NCI-H2227 treated with DMSO at 0.1 percent for 48 hours (cell line): ENCODE measurements at regions not wholly inside any gene's neighbourhood (a gene's known extent, or its start where the extent isn't known, plus 50 kb on each side); places are given as distances from the start of the nearest gene placed in this dataset.
"Not testable (repeated sequence)": the region's sequence is repeated elsewhere in the genome, so short reads cannot be mapped to it uniquely, and the experiment has no call there.

Experiments
- DNase-seq: peaks from one replicate; lab custom pipeline; 2025; lab: John Stamatoyannopoulos, UW

DNA sequence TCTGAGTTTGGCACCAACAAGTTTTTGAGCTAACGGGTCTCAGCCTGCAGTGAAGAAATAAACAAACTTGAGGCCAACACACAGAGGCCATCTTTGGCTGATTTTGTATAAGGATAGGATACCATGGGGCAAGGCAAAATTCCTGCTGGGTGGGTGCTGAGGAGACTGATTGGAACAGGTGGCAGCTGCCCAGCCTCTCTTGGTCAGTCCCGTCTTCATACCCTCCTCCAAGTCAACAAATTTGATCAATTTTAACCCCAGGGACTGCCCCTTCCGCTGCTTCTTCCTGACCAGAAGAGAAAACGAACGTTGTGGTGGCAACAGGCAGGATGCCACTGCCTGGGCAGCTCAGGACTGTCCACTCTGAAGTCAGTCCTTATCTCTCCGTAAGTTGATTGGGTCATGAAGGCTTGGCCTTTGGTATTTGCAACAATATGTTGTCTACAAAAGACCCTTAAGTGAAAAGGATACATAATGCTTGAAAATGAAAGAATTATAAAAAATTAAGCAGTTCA lies 139.3 kb downstream of the SPP2 start:
- DNase-seq: no peak

DNA sequence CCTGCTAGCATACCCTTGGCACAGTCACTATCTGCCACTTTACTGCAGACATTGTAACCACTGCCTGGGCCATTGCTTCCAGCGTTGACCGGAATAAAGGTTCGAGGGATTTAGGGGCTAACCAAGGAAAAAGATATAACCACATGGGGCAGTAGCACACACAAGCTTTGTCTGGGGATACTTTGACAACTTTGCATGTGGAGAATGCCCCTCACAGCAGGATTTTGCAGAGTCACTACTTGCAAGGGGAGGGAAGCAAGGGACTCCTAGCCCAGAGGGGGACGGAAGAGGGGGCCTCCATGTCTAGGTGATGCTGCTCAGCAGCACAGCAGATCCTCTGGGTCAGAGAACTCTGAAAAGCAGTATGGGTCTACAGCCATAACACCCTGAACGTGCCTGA lies 138.7 kb downstream of the SPP2 start:
- no peak for DNase-seq

DNA sequence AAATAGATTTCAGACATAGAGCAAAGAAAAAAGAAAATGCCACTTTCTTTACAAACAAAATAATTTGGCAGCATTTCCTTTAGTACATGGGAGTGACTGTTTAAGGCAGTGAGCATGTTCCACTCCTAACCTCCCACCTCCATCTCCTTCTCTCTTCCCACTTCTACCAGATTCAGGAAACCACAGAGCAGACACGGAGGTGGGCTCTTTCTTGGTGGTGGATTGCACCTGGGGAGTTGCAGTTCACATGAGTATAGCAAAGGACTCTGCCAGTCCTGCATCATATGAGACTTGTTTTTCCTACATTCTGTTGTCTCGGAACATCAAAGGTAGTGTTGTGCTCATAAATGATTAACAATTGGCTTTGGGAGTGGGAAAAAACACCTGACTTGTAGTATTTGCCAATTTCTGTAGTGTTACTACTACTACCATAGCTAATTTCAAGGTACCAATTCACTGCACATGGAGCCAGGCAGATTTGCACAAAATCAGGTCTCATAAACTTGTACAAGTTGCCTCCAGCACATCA lies 137.2 kb downstream of the SPP2 start:
- DNase-seq: no peak

DNA sequence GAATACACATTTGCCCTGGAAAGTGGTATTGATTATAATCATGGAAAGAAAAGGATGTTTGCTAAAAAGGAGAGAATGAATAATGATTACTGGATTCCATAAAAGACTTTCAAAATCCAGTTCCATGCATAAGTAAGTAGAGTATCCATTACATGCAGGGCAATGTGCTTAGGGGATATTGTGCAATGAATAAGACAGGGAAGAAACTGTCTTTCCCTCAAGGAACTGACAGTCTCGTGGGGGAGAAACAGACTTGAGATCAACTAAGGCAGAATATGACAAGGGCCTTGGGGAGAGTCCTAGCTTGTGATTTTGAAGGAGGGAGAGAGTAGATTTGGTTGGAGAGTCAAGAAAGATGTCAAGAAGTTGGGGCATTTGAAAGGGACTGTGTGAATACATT lies 130.6 kb downstream of the SPP2 start:
- no peak for DNase-seq

DNA sequence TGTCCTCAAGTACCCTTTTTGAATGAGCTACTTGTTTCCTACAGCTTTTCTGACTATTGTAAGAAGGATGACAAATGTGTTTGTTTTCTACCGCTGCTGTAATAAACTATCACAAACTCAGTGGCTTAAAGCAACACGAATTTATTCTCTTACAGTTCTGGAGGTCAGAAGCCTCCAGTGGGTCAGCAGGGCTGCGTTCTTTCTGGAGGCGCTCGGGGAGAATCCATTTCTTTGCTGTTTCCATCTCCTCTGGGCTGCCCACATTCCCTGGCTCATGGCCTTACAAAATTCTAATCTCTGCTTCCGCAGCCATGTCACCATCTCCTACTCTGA lies 128.5 kb downstream of the SPP2 start:
- DNase-seq: no peak

DNA sequence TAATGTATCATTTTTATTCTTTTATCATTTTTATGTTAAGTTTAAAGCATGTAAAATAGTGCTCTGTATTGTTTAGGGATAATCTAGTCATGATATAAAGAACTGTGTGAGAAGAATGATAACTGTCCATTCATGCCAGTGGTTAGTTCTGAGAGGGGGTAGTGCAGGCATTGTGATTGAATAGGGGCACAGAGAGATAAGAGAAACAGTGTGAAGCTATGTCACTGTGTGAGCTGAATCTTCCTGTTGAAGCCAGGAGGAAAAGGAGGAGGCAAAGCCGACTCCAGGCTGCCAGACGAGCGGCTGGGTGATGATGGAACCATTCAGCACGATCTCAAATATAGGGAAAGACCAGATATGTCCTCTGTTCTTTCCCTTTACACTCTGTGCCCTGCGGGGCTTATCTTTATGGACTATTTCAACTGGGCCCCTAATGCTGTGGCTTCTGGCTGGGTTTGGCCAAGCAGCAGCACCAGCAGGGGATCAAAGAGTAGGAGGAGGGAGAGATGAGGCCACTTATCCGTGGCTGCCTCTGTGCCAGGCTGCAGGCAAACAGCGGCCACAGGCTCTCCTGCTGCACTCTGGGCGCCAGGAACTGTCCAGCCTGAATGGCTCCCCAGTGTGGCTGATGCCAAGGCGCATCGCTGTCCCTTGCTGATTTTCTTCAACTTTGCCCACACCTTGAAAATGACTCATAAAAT lies 128.0 kb downstream of the SPP2 start:
- no peak for DNase-seq

DNA sequence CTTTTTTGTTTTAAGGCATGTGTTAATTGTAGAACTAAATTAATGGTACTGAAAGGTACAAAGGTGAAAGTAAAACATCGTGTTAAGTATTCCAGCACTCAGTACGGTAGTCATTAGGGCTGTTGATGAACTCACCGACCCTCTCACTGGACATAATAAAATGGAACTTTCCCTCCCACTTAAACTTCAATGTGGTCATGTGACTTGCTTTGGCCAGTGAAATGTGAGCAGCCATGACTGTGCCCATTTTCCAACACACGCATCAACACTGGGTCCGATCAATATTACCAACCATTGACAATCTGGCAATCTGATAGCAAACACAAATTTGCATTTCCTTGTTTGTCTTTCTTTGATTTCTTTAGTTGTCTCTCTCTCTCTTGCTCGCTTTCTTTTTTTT lies 125.1 kb downstream of the SPP2 start:
- no peak for DNase-seq

DNA sequence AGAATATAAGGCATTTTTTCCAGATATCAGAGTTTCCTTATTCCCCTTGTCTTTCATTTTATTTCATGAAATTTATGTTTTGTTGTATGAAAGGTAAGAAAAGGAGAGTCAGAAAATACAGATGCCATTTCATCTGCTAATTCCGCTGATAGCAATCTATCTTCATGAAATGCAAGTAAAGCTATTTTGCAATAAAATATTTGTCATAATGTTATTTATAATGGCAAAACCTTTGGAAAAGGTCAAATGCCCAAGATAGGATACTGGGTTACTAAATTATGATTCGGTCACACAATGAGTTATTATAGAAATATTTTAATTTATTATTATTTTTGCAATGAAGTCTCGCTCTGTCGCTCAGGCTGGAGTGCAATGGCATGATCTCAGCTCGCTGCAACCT lies 124.2 kb downstream of the SPP2 start:
- no peak for DNase-seq

DNA sequence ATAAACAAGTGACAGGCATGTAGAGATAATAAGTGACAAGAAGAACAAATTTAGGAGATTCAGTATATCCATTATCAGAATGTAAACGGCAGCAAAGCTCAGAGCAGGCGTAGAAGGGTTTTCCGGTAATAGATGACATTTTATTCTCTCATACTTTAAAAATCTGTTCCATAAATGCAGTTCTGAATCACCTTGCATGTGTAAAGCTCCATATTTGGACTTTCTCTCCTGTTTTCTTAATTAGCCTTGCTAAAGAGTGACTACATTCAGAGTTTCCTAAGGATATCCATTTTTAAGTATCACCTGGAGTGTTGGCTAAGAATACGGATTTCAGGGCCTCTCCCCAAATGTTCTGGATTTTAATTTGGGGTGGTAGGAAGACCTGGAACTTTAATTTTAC lies 122.0 kb downstream of the SPP2 start:
- no peak for DNase-seq

DNA sequence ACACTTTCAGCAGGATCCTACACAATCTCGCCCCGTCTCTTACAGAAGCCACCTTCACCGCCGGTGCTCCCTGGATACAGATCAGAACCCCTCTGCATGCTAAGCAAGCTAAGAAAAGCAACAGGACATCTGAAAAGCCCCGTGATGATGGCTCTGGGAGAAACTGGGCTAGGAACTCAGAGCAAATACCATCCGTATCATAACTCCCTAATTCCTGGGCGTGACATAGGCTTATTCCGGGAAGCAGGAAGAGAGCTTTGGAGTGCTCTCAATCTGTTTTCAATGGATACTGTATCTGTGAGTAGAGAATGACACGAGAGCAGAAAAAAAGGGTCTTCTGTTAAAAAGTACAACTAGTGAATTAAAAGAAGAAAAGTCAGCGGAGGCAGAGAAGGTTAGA lies 121.6 kb downstream of the SPP2 start:
- no peak for DNase-seq

DNA sequence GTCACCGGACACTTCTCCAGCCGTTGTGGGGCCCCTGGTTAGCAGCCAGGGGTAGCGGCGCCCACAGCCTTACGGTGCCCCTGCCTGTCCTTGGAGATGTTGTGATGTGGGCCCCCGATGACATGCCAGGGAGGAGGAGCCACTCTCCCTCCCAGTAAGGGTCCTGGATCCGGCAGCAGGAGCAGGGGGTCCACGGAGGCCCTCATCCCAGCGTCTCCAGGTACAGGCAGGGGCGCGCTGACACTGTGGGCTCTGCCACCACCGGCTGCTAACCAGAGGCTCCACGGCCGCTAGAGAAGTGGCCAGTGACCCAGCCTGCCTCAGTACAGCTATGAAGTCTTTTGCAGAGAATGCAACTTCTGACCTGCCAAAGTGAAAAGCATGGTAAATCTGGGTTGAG lies 121.2 kb downstream of the SPP2 start:
- no peak for DNase-seq

DNA sequence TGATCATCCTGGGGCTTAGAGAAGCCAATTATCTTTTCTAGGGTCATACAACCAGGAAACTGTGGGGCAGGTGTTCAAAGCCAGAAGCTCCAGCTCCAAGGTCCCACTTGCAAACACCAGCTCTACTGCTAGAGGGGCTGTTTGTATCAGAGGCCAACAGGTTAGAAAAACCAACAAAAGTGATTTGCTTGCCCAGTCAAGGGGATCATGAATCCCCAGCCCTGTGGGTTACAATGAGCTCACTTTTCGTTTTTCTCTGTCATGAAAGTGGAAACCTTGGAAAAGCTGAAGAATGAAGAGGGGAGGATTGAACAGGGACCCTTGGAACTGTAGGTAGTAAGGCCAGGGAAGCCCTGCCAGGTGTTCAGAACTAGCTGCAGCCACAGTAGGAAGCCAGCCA lies 119.2 kb downstream of the SPP2 start:
- DNase-seq: no peak

DNA sequence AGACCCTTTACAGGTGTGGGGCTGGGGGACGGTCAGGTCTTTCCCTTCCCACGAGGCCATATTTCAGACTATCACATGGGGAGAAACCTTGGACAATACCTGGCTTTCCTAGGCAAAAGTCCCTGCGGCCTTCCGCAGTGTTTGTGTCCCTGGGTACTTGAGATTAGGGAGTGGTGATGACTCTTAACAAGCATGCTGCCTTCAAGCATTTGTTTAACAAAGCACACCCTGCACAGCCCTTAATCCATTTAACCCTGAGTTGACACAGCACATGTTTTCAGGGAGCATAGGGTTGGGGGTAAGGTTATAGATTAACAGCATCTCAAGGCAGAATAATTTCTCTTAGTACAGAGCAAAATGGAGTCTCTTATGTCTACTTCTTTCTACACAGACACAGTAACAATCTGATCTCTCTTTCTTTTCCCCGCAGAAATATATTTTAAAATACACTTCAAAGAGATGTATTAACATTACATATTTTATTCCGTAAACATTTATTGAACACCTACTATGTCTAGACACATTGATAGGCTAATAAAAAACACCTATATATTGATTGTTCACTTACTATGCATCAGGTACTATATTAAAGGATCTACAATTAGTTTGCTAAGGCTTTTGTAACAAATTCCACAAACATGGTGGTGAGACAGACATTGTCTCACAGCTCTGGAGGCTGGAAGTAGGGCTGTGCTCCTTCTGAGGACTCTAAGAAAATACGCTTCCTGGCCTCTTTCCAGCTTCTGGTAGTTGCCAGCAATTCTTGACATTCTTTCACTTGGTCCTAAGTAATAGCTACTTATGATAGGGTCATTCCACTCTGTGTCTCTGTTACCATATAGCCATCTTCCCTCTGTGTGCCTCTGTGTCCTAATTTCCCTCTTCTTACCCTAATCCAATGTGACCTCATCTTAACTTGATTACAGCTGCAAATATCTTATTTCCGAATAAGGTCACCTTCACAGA lies 118.4 kb downstream of the SPP2 start:
- DNase-seq: not testable (repeated sequence)

DNA sequence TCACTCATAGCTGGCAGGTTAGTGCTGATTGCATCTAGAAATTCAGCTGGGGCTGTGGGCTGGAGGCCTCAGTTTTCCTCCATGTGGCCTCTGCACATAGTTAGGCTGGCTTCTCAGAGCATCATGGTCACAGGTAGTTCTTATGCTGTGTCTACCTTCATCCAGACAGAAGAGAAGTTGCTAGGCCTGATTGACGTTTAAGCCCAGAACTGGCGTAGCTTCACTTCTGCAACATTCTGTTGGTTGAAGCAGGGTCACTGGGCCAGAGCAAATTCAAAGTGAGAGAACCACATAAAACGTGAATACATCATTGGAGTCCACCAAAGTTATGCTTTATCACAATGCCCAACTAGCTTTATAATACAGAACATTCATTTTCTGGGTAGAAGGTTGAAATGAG lies 116.0 kb downstream of the SPP2 start:
- no peak for DNase-seq

DNA sequence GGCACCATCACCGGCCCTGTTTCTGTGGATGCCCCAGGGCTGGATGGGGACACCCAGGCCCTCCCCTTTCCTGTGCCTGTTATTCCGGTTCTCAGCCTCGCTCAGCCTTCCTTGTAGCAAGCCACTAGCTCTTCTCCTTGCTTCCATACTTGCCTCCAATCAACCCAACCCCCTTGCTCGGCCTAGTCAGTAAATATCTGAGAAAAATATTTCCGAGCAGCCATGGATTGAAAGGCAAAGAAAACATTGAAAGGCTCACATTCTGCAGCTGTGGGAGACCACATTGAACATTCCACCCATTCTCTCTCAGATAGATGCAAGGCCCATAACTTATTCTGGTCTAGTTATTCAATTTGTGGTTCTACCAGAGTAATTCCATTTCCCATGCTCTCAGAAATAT lies 114.9 kb downstream of the SPP2 start:
- no peak for DNase-seq

DNA sequence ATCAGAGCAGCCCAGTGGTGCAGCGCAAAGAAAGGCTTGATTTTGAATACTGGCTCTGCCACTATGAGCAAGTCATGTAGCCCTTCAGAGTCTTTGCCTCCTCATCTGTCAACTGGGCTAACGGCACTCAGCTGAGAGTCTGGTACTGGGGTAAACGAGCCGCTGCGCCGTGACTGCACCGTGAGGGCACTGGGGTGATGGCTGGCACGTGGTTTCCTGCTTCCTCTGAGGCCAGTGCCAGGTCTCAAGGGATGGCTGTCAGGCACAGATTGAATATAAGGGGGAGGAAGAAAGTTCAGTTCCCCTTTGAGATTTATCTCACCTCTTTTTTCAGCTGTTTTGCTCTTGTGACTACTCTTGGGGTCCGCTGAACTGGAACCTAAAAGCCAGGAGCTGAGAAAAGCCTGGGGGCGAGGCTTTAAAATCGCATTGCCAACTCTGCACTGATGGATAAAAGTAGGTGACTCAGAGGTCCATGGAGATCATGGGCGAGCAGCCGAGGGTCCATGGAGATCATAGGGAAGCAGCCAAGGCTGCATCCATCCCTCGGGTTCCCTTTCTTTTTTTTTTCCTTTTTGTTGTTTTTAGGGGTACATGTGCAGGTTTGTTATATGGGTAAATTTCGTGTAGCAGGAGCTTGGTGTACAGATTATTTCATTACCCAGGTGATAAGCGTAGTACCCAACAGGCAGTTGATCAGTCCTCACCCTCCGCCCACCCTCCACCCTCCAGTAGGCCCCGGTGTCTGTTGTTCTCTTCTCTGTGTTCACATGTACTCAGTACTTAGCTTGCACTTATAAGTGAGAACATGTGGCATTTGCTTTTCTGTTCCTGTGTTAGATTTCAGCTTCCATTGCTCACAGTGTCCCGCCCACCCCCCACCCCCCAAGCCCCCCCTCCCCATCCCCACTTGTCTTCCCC lies 114.3 kb downstream of the SPP2 start:
- DNase-seq: no peak

DNA sequence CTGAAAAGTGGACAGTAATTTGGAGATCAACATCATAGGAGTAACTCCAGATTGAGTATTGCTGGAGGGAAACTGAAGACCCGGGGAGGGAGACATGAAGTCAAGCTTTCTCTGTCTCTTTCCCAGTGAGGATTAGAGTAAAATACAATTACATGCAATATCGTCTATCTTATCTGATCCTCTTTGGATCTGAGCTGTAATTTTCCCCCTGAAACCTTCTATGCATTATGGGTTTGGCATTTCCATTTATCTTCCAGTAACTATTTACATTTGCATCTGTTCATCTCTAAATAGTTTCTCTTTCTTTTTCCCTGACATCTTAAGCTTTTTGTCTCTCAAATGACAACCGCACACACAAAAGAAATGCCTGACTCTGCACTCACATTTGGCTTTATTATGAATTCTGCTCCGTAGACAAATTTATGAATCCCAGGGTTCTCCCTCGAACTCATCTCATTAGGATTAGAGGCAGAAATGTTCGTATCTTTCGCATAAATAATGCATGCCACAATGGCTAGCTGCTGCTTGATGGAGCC lies 113.1 kb downstream of the SPP2 start:
- no peak for DNase-seq

DNA sequence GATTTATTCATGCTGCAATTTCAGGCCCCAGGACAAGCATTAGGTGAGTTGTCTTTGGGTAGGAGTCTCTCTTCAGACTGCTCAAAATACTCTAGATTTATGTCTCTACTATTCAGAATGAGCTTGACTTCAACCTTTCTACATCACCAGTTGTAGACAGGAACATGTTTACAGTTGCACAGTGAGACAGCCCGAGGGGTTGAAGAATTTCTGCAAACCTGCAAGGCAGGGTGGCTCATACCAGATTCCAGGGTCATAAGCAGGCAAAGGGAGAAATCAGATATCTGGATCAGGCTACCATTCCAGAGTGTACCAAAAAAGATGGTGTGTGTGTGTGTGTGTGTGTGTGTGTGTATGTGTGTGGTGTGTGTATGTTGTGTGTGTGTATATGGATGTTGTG lies 112.4 kb downstream of the SPP2 start:
- DNase-seq: no peak

DNA sequence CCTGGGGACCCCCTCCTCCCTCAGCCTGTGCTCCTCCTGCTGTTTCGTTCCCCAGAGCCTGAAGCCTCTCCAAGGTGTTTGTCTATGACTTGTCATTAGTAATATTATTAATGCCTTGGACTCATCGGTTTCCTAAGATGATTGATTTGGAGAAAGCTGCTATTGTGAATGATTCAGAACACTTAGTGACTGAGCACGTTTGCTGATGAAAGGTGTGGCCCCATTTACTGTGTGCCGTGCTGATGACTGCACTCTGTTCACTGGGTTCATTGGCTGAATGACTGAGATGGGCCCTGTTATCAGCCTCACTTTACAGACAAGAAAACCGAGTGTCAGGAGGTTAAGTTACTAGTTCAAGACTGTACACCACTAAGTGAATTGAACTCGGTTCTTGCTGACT lies 111.4 kb downstream of the SPP2 start:
- no peak for DNase-seq

DNA sequence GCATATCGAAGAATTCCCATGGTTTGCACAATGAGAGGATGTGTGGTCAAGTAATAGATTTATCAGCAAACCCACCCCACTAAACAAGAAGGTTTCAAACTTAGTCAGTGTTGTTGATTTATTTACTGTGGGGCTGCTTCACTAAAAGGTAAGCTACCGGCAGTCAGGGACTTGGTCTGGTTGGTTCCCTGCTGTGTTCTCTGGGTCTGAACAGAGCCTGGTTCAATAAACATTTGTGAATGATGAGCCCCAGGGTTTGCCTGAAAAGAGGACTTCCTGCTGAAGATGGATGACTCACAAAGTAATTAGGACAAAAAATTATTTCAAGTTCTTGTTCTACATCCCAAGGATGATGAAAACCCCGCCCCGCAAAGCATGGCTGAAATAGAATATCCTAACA lies 108.3 kb downstream of the SPP2 start:
- no peak for DNase-seq

DNA sequence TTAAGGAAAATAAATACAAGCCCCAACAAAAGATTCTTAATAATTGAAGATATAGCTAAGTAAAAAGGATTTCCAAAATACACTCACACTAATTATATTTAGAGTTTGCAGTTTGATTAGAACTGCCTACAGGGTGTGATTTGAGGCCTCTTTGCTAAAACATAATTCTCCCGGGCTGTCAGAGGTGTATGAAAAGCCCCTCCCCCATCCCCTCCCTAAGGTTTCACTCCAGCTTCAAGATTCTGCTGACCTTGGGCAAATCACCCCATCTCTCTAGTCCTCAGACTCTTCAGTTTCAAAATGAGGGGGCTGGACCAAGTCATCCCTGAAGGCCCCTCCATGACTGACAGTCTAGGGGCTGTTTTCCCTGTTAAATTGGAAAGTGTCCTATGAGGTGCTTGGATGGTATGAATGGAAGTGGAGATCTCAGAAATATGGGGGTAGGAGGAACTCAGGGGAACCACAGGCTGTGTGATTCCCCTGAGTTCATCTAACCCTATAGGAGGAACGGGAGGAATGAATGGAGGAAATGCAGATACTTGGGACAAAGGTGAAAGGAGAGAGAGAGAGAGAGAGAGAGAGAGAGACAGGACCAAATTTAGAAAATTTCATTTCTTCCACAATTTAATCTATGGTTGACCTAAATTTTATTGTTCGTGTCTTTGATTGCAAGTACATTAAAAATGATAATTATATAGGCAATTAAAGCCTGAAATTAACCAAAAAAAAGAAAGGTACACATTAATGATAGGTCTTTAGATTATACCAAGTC lies 107.5 kb downstream of the SPP2 start:
- no peak for DNase-seq
